Colonic mucosa (tissue), 4 donors: ENCODE measurements at regions not wholly inside any gene's neighbourhood (a gene's known extent, or its start where the extent isn't known, plus 50 kb on each side); places are given as distances from the start of the nearest gene placed in this dataset.

Source experiments
- DNase-seq: peaks from one replicate; pipeline ENCODE4 v3.0.0-alpha.2; 2020
- H3K27ac ChIP-seq: fragments of 200-600 bp; one replicate; pipeline ENCODE4 v1.8.0; 2021
- H3K27me3 ChIP-seq: fragments of 200-600 bp; one replicate; pipeline ENCODE4 v1.8.0; 2021
- H3K36me3 ChIP-seq: fragments of 200-600 bp; one replicate; pipeline ENCODE4 v1.8.0; 2021
- H3K4me1 ChIP-seq: fragments of 200-600 bp; one replicate; pipeline ENCODE4 v1.8.0; 2021; ENCODE audit warnings: mild to moderate bottlenecking
- H3K4me3 ChIP-seq: fragments of 200-600 bp; one replicate; pipeline ENCODE4 v1.8.0; 2021
- H3K9ac ChIP-seq, 2 donors: one replicate each; pipeline ENCODE4 v1.7.0; 2013; ENCODE audit warnings: control low read depth in 2 of 2, low read depth in 2 of 2, low read length in 2 of 2
- H3K9me3 ChIP-seq: fragments of 200-600 bp; one replicate; pipeline ENCODE4 v1.8.0; 2021
- intact Hi-C: fragments of 100-400 bp; cut with DNase I; formaldehyde crosslinking; loops from one replicate; pipeline ENCODE4 v1.14.1; 2022
- TF ChIP-seq, protein P1 (sequence below): fragments of 200-600 bp; IDR thresholded peaks from one replicate; pipeline ENCODE4 v1.8.0; 2022; ENCODE audit warnings: antibody characterized with exemption, mild to moderate bottlenecking
- donor health status: healthy.
- donor health status: DM: no; HTN: no; CAD: no.
- donor health status: DM: no; HTN: no; CAD: no.

DNA sequence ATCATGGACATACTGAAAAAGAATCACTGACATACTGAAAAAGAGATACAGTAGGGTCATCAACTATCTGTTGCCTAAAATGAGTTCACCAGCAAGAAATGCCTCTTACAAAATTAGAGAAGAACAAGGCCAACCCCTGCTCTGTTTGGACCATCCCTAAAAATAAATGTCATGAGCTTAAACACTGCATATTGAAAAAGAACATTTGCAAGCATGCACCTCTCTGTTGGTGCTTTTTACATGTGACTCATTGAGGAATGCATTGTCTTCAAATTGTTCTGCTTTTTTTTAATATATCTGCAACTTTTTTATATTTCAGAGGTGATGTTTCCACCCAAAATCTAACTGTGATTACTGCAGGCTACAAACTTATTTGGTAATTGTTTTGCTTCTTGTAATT, 233.9 kb upstream of the LRATD1 start:
- no peaks in the 10 kb centered on the region for H3K27me3 ChIP-seq
- DNase-seq: no peak
- H3K9me3 ChIP-seq: no peaks in the 10 kb centered on the region
- H3K4me1 ChIP-seq: no peaks in the 10 kb centered on the region
- TF ChIP-seq, protein P1, sequence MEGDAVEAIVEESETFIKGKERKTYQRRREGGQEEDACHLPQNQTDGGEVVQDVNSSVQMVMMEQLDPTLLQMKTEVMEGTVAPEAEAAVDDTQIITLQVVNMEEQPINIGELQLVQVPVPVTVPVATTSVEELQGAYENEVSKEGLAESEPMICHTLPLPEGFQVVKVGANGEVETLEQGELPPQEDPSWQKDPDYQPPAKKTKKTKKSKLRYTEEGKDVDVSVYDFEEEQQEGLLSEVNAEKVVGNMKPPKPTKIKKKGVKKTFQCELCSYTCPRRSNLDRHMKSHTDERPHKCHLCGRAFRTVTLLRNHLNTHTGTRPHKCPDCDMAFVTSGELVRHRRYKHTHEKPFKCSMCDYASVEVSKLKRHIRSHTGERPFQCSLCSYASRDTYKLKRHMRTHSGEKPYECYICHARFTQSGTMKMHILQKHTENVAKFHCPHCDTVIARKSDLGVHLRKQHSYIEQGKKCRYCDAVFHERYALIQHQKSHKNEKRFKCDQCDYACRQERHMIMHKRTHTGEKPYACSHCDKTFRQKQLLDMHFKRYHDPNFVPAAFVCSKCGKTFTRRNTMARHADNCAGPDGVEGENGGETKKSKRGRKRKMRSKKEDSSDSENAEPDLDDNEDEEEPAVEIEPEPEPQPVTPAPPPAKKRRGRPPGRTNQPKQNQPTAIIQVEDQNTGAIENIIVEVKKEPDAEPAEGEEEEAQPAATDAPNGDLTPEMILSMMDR: no peak
- no peak overlapping the region for H3K4me3 ChIP-seq
- H3K9ac ChIP-seq: no peak overlapping the region
- H3K27ac ChIP-seq: no peak overlapping the region
- intact Hi-C loops: no loop called here
- no peaks in the 10 kb centered on the region for H3K36me3 ChIP-seq

DNA sequence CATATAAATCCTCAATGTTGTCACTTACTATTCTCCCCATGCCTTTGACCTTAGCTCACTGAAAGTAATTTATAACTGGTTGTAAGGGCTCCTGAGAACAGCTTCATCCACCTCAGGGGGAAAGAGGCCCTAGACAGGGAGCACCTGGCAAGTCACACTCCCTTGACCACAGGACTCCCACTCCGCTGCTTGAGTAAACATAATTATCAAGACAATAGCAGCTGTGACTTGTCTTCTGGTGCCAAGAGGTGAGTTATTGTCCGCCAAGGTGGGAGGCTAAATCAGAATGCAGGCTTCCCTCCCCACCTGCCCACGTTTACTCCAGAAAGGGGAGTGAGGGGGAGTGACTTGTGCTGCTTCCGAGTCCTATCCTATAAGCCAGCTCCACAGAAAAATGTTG, 230.6 kb upstream of the LRATD1 start:
- TF ChIP-seq, protein P1: no peak
- DNase-seq: no peak
- no peak overlapping the region for H3K27ac ChIP-seq
- H3K36me3 ChIP-seq: no peaks in the 10 kb centered on the region
- H3K27me3 ChIP-seq: no peaks in the 10 kb centered on the region
- H3K9me3 ChIP-seq: no peaks in the 10 kb centered on the region
- no peak overlapping the region for H3K4me3 ChIP-seq
- no peaks in the 10 kb centered on the region for H3K4me1 ChIP-seq
- H3K9ac ChIP-seq: no peak overlapping the region
- intact Hi-C loops: no loop called here

DNA sequence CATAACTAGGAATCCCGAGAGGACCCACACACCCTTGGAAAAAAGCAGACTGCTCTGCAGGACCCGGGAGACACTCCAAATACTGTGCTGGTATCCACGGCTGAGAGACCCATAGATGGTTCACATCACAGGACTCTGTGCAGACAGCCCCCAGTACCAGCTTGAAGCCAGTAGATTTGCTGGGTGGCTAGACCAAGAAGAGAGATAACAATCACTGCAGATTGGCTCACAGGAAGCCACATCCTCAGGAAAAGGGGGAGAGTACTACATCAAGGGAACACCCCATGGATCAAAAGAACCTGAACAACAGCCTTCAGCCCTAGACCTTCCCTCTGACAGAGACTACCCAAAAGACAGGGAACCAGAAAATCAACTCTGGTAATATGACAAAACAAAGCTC, 223.8 kb upstream of the LRATD1 start:
- Histone ChIP-seq H3K27ac (no peak overlapping the region), H3K27me3 (no peaks in the 10 kb centered on the region), H3K9me3 (no peaks in the 10 kb centered on the region), H3K4me3 (no peak overlapping the region), H3K36me3 (no peaks in the 10 kb centered on the region), H3K4me1 (no peaks in the 10 kb centered on the region), H3K9ac (no peak overlapping the region)
- TF ChIP-seq, protein P1: no peak
- no peak for DNase-seq
- intact Hi-C loops: no loop called here

DNA sequence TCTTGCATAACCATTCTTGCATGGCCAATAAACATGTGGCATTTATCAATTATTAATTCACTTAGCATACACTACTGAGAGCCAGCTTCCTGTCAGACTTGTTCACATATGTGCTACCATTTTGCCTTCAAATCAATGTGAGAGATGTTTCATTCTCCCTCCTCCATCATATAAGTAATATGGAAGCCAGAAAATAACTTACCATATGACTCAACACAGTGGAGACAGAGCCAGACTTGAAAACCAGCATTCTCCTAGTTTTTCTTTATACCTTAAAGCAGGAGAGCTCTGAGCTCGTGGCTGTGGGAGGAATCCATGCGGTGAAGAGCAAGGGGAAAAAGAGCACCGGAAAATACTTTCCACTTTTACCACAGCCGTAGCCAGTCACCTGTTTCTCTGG, 215.0 kb upstream of the LRATD1 start:
- TF ChIP-seq, protein P1: no peak

DNA sequence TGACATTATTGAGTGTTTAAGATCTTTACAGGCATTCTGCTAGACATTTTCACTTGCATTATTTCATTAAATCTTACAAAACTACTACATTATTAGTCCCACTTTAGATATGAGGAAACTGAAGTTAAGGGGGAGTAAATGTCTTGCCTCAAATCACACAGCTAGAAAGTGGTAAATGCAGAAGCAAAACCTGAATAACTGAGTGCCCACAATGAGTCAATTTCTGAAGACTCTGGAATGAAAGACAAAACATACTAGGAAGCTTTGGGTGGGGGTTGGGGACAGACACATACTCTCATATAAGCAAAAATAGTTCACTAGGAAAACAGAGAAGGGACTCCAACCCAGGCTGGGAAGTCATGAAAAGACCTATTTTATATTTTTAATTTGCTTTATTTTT, 214.4 kb upstream of the LRATD1 start:
- Histone ChIP-seq H3K4me1 (peaks cover 3% of the 10 kb centered on the region), H3K27ac (no peak overlapping the region), H3K9me3 (no peaks in the 10 kb centered on the region), H3K9ac (no peak overlapping the region), H3K36me3 (no peaks in the 10 kb centered on the region), H3K27me3 (no peaks in the 10 kb centered on the region), H3K4me3 (no peak overlapping the region)
- TF ChIP-seq, protein P1: no peak
- intact Hi-C loops: no loop called here
- no peak for DNase-seq

More for the DNA sequence above, 215.0 kb upstream of the LRATD1 start:
- intact Hi-C loops: no loop called here
- no peaks in the 10 kb centered on the region for H3K36me3 ChIP-seq
- no peaks in the 10 kb centered on the region for H3K27me3 ChIP-seq
- H3K4me3 ChIP-seq: no peak overlapping the region
- no peak for DNase-seq
- no peak overlapping the region for H3K27ac ChIP-seq
- H3K9ac ChIP-seq: no peak overlapping the region
- H3K4me1 ChIP-seq: peaks cover 3% of the 10 kb centered on the region
- H3K9me3 ChIP-seq: no peaks in the 10 kb centered on the region

DNA sequence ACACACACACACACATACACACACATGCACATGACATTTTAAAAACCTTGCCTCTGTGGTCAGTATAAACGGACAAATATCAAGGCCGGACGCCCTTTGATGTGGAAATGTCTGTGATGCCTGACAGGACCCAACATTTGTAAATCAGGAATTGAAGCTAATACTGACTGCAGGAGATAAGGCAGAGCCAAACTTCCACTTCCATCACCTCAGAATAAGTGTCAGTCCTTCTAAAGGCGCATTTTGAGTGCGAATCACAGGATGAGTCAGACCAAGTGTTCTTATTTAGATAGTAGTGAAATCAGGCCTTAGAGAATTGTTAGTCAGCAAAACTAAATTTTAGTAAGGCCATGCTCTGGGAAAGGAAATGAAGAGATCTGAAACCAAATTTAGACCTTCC, 211.7 kb upstream of the LRATD1 start:
- intact Hi-C loops: no loop called here
- no peaks in the 10 kb centered on the region for H3K27me3 ChIP-seq

More for the DNA sequence above, 211.7 kb upstream of the LRATD1 start:
- no peak overlapping the region for H3K27ac ChIP-seq
- TF ChIP-seq, protein P1: no peak
- H3K36me3 ChIP-seq: no peaks in the 10 kb centered on the region
- no peak overlapping the region for H3K9ac ChIP-seq
- DNase-seq: no peak
- H3K9me3 ChIP-seq: no peaks in the 10 kb centered on the region
- peaks cover 3% of the 10 kb centered on the region for H3K4me1 ChIP-seq
- H3K4me3 ChIP-seq: no peak overlapping the region
